Neural progenitor cell (in vitro differentiated cells): ENCODE measurements at regions not wholly inside any gene's neighbourhood (a gene's known extent, or its start where the extent isn't known, plus 50 kb on each side); places are given as distances from the start of the nearest gene placed in this dataset.

Source experiments
- EZH2 ChIP-seq: fragments of 200-600 bp; sonication (generic); IDR thresholded peaks from 2 replicates; pipeline ENCODE4 v1.6.1; 2017; ENCODE audit warnings: antibody characterized with exemption, mild to moderate bottlenecking, moderate library complexity
- TF ChIP-seq, protein P1 (sequence below): fragments of 200-600 bp; sonication (generic); IDR thresholded peaks from 2 replicates; pipeline ENCODE4 v1.5.1; 2017; ENCODE audit warnings: antibody characterized with exemption, mild to moderate bottlenecking

DNA sequence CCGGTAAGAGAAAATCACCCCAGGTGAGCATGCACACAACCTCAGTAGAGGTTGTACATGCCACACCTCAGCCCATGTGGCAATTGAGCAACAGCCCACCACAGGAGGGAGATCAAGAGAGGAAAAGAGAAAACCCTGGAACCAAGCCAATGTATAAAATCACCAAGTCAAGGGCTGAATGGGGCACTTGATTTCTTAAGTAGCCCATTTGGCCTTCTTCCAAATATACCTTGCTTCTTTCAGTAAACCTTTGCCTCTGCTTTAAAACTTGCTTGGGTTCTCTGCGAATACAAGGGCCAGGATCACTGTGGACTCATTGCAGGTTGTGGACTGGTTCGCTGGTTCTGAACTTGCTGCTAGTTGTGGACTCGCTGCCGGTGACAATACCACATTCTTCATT, 1814.0 kb downstream of the PLA2G4A start:
- TF ChIP-seq, protein P1, sequence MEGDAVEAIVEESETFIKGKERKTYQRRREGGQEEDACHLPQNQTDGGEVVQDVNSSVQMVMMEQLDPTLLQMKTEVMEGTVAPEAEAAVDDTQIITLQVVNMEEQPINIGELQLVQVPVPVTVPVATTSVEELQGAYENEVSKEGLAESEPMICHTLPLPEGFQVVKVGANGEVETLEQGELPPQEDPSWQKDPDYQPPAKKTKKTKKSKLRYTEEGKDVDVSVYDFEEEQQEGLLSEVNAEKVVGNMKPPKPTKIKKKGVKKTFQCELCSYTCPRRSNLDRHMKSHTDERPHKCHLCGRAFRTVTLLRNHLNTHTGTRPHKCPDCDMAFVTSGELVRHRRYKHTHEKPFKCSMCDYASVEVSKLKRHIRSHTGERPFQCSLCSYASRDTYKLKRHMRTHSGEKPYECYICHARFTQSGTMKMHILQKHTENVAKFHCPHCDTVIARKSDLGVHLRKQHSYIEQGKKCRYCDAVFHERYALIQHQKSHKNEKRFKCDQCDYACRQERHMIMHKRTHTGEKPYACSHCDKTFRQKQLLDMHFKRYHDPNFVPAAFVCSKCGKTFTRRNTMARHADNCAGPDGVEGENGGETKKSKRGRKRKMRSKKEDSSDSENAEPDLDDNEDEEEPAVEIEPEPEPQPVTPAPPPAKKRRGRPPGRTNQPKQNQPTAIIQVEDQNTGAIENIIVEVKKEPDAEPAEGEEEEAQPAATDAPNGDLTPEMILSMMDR: no peak
- no peak for TF ChIP-seq EZH2
